Hepatocyte (in vitro differentiated cells): ENCODE measurements at regions not wholly inside any gene's neighbourhood (a gene's known extent, or its start where the extent isn't known, plus 50 kb on each side); places are given as distances from the start of the nearest gene placed in this dataset.

Source experiments
- CTCF ChIP-seq: fragments of 200-600 bp; sonication (generic); IDR thresholded peaks from 2 replicates; pipeline ENCODE4 v1.5.1; 2016; ENCODE audit warnings: antibody characterized with exemption, mild to moderate bottlenecking; ENCODE audit not compliant: poor library complexity
- EZH2phosphoT487 ChIP-seq: fragments of 200-600 bp; sonication (generic); IDR thresholded peaks from one replicate; pipeline ENCODE4 v1.6.1; 2018; ENCODE audit warnings: antibody characterized with exemption, mild to moderate bottlenecking, low read depth, moderate library complexity; ENCODE audit not compliant: unreplicated experiment, severe bottlenecking

DNA sequence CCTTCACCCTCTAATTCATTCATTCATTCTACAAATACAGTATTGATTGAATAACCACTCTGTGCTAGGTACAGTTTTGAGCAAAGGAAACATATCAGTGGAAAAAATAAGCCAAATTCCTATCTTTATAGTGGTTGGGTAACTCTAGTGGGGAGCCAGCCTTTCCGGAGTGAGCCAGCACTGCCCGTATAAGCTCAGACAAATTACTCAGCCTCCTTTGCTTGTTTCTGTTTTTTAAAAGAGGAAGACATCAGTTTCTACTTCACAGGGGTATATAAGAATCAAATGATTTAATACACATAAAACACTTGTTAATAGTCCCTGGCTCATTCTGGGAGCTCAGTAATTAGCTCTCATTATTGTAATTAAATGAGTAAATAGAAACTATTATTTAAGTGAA, 238.2 kb upstream of the MAD2L1 start:
- TF ChIP-seq CTCF (no peak), EZH2phosphoT487 (no peak)
